Gastrocnemius medialis (tissue), 4 donors: ENCODE measurements at regions not wholly inside any gene's neighbourhood (a gene's known extent, or its start where the extent isn't known, plus 50 kb on each side); places are given as distances from the start of the nearest gene placed in this dataset.

Experiments
- CTCF ChIP-seq, 5 experiments: fragments of 450-650 bp in 3 of 5; fragments of 200-600 bp in 2 of 5; sonication (generic) in 2 of 5; IDR thresholded peaks in 4 of 5; conservative IDR thresholded peaks in 1 of 5; 1 replicate in 4 of 5; 2 replicates in 1 of 5; pipeline ENCODE4 v1.5.1; 2016 to 2019; ENCODE audit warnings: antibody characterized with exemption in 5 of 5, mild to moderate bottlenecking in 3 of 5, moderate library complexity in 3 of 5
- POLR2A ChIP-seq, 2 donors: fragments of 450-650 bp; IDR thresholded peaks; one replicate each; pipeline ENCODE4 v1.6.1; 2017; ENCODE audit warnings: antibody characterized with exemption in 2 of 2, mild to moderate bottlenecking in 2 of 2, moderate library complexity in 2 of 2

DNA sequence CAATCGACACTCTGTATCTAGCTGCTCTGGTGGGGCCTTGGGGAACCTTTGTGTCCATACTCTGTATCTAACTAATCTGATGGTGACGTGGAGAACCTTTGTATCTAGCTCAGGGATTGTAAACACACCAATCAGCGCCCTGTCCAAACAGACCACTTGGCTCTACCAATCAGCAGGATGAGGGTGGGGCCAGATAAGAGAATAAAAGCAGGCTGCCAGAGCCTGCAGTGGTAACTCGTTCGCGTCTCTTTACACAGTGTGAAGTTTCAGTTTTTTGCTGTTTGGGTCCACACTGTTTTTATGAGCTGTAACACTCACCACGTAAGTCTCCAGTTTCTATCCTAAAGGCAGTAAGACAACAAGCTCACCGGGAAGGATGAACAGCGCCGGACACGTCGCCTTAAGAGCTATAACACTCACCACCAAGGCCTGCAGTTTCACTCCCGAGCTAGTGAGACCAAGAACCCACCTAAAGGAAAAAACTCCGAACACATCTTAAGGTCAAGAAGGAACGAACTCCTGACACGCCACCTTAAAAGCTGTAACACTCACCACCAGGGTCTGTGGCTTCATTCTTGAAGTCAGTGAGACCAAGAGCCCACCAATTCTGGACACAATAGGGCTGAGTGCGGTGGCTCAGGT lies 64.6 kb downstream of the KPNA2 start:
- TF ChIP-seq CTCF (IDR thresholded peaks at IDR 0.05 in 4 of 5, conservative IDR thresholded peaks at IDR 0.05 in 1 of 5) (no peak), POLR2A (IDR thresholded peaks at IDR 0.05) (no peak)
